ENCODE measurements at regions not wholly inside any gene's neighbourhood (a gene's known extent, or its start where the extent isn't known, plus 50 kb on each side); places are given as distances from the start of the nearest gene placed in this dataset.
"Not testable (repeated sequence)": the region's sequence is repeated elsewhere in the genome, so short reads cannot be mapped to it uniquely, and the experiment has no call there.

DNA sequence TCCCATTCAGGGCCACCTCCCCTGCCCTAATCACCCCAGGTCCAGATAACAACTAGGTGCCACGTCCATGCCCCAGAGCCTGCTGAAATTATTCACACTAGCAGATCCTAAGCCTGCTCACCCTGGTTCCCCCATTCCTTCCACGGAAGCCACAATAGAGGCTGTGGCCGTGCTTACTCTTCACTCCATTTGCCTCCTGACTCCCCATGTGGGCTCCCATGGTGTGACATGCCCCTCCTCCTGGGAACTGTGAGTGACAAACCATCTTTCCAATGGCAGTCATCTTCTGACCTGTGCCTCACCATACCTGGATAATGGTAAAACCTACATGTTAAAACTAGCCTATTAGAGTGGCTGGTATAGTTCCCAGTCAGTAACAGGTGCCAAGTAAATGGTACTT is 216.2 kb upstream of the PRKCQ start:
- no peak for DNase-seq (ENCODE audit: extremely low read depth, low read depth)
- TF ChIP-seq CTCF (IDR thresholded peaks at IDR 0.05; ENCODE audit: low read depth, low read length, missing control alignments) = no peak
- no peak overlapping the region for H3K4me3 ChIP-seq (replicated peaks; ENCODE audit: low read depth, low read length)

DNA sequence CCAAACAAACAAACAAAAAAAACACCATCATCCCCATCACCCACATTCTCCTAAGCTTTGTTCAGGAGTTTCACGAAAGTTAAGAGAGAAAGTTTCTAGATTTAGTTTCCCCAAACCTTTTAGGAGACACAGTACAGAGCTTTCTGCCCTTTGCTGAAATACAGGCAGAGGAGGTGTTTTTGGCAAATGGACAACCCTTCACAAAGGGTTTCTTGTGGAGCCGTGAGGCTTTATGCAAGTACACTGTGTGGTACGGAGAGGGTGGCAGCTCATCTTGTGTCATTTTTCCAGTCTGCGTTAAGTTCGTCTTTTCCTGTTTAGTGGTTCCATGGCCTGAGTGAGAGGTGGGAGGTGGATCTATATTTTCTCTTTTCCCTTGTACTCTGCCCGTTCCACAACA is 215.5 kb upstream of the PRKCQ start:
- TF ChIP-seq CTCF (IDR thresholded peaks at IDR 0.05; ENCODE audit: low read depth, low read length, missing control alignments) = no peak
- DNase-seq (ENCODE audit: extremely low read depth, low read depth) = no peak
- no peak overlapping the region for H3K4me3 ChIP-seq (replicated peaks; ENCODE audit: low read depth, low read length)

GRCh38 chr10:6794841-6795240 is 214.8 kb upstream of the PRKCQ start:
- not testable (repeated sequence) for H3K4me3 ChIP-seq (replicated peaks; ENCODE audit: low read depth, low read length)

GRCh38 chr10:6794441-6794840 is 214.4 kb upstream of the PRKCQ start:
- DNase-seq (ENCODE audit: extremely low read depth, low read depth) = no peak
- no peak for TF ChIP-seq CTCF (IDR thresholded peaks at IDR 0.05; ENCODE audit: low read depth, low read length, missing control alignments)
- H3K4me3 ChIP-seq (replicated peaks; ENCODE audit: low read depth, low read length) = no peak overlapping the region

More at GRCh38 chr10:6794841-6795240, 214.8 kb upstream of the PRKCQ start:
- not testable (repeated sequence) for DNase-seq (ENCODE audit: extremely low read depth, low read depth)

GRCh38 chr10:6788731-6789130 is 208.7 kb upstream of the PRKCQ start:
- no peak for TF ChIP-seq CTCF (IDR thresholded peaks at IDR 0.05; ENCODE audit: low read depth, low read length, missing control alignments)
- no peak for DNase-seq (ENCODE audit: extremely low read depth, low read depth)
- no peak overlapping the region for H3K4me3 ChIP-seq (replicated peaks; ENCODE audit: low read depth, low read length)

DNA sequence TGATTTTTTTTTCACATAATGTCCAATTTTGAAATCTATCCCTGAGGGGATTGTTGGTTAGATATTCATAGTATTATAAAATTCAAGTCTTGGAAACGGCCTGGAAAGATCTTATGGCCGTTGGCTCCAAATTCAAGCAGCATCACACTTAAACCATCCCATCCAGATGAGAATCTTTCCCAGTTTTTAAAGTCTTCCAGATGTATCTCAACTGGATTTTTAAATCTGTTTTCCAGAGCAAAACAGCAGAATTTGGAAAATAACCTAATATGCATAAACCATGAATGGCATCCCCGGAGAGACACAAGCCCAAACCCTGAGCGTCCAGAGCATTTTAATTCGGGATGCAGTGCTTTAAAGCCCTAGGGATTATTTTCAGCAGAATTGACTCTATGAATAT is 208.2 kb upstream of the PRKCQ start:
- H3K4me3 ChIP-seq (replicated peaks; ENCODE audit: low read depth, low read length) = no peak overlapping the region
- DNase-seq (ENCODE audit: extremely low read depth, low read depth) = no peak
- no peak for TF ChIP-seq CTCF (IDR thresholded peaks at IDR 0.05; ENCODE audit: low read depth, low read length, missing control alignments)

DNA sequence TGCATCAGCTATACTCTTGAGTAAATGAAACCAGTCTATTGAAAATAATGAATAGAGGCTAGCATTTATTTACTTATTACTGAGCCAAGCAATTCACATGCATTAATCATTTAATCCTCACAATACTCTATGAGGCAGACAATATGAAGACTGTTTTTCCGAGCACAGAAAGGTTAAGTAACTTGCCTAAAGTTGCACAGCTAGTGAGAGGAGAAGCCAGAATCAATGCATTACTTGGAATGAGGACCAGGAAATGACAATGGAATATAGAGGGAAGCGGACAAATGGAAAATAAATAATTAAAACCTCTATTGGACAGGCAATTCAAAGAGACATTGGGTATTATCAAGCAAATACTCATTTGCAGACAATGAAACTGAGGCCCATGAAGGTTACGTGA is 207.6 kb upstream of the PRKCQ start:
- no peak for DNase-seq (ENCODE audit: extremely low read depth, low read depth)
- TF ChIP-seq CTCF (IDR thresholded peaks at IDR 0.05; ENCODE audit: low read depth, low read length, missing control alignments) = no peak
- no peak overlapping the region for H3K4me3 ChIP-seq (replicated peaks; ENCODE audit: low read depth, low read length)

All from HFF-Myc (cell line).